Neuronal stem cell (in vitro differentiated cells): ENCODE measurements at regions not wholly inside any gene's neighbourhood (a gene's known extent, or its start where the extent isn't known, plus 50 kb on each side); places are given as distances from the start of the nearest gene placed in this dataset.

Source experiments
- DNase-seq: peaks from one replicate; pipeline ENCODE4 v3.0.0-alpha.2; 2013; ENCODE audit warnings: low spot score
- H2AFZ ChIP-seq: one replicate; pipeline ENCODE4 v1.6.1; 2013; ENCODE audit warnings: mild to moderate bottlenecking, low read length, inconsistent platforms
- H2AK5ac ChIP-seq: 2 replicates; pipeline ENCODE4 v1.6.1; 2013; ENCODE audit warnings: low read depth, mild to moderate bottlenecking, inconsistent platforms, low read length, moderate library complexity, mixed read lengths
- H2BK120ac ChIP-seq: 2 replicates; pipeline ENCODE4 v1.6.1; 2013; ENCODE audit warnings: low read depth, mild to moderate bottlenecking, inconsistent platforms, low read length, moderate library complexity, mixed read lengths
- H2BK12ac ChIP-seq: one replicate; pipeline ENCODE4 v1.6.1; 2013; ENCODE audit warnings: low read length, inconsistent platforms
- H2BK15ac ChIP-seq: 2 replicates; pipeline ENCODE4 v1.6.1; 2013; ENCODE audit warnings: mild to moderate bottlenecking, low read length, inconsistent platforms, mixed read lengths
- H2BK5ac ChIP-seq: one replicate; pipeline ENCODE4 v1.6.1; 2013; ENCODE audit warnings: inconsistent platforms, mild to moderate bottlenecking, low read length, moderate library complexity
- H3K14ac ChIP-seq: one replicate; pipeline ENCODE4 v1.6.1; 2013; ENCODE audit warnings: low read length, inconsistent platforms
- H3K18ac ChIP-seq: 2 replicates; pipeline ENCODE4 v1.6.1; 2013; ENCODE audit warnings: low read length, inconsistent platforms
- H3K23ac ChIP-seq: 2 replicates; pipeline ENCODE4 v1.6.1; 2013; ENCODE audit warnings: low read depth, mild to moderate bottlenecking, mixed read lengths, low read length, inconsistent platforms; ENCODE audit not compliant: poor library complexity
- H3K27ac ChIP-seq: replicated peaks from 3 replicates; pipeline ENCODE4 v1.5.1; 2013; ENCODE audit warnings: low read length, inconsistent platforms
- H3K27me3 ChIP-seq, 3 experiments: 2 replicates each; pipeline ENCODE4 v1.6.1; 2013; ENCODE audit warnings: low read length in 3 of 3, mild to moderate bottlenecking in 2 of 3, inconsistent platforms in 1 of 3, low read depth in 1 of 3, mixed read lengths in 1 of 3, moderate library complexity in 1 of 3; ENCODE audit not compliant: control insufficient read depth in 3 of 3, insufficient read depth in 3 of 3
- H3K36me3 ChIP-seq, 2 donors: replicated peaks in 1 of 2; 2 replicates each; pipeline ENCODE4 v1.6.1; 2013; ENCODE audit warnings: low read length in 2 of 2; ENCODE audit not compliant: control insufficient read depth in 2 of 2, insufficient read depth in 2 of 2
- H3K4ac ChIP-seq: 2 replicates; pipeline ENCODE4 v1.6.1; 2013; ENCODE audit warnings: inconsistent platforms, mild to moderate bottlenecking, low read length, moderate library complexity
- H3K4me1 ChIP-seq, 2 donors: 1 replicate in 1 of 2; 2 replicates in 1 of 2; pipeline ENCODE4 v1.6.1; 2013; ENCODE audit warnings: low read length in 2 of 2, low read depth in 1 of 2; ENCODE audit not compliant: control insufficient read depth in 2 of 2, insufficient read depth in 1 of 2
- H3K4me2 ChIP-seq: one replicate; pipeline ENCODE4 v1.6.1; 2013; ENCODE audit warnings: mild to moderate bottlenecking, low read length, inconsistent platforms; ENCODE audit not compliant: insufficient read depth, poor library complexity, severe bottlenecking
- H3K4me3 ChIP-seq, 2 donors: 2 replicates each; pipeline ENCODE4 v1.5.1; 2013; ENCODE audit warnings: low read length in 2 of 2, mild to moderate bottlenecking in 2 of 2, inconsistent platforms in 1 of 2, moderate library complexity in 1 of 2
- H3K79me1 ChIP-seq: one replicate; pipeline ENCODE4 v1.6.1; 2013; ENCODE audit warnings: low read depth, mild to moderate bottlenecking, inconsistent platforms, low read length, moderate library complexity
- H3K9ac ChIP-seq: one replicate; pipeline ENCODE4 v1.6.1; 2013; ENCODE audit warnings: mild to moderate bottlenecking, low read depth, low read length, inconsistent platforms; ENCODE audit not compliant: poor library complexity
- H3K9me3 ChIP-seq, 2 donors: replicated peaks in 1 of 2; 2 replicates each; pipeline versions ENCODE3 to v1.6.1; 2013; ENCODE audit warnings: low read length in 2 of 2, mild to moderate bottlenecking in 2 of 2, inconsistent platforms in 1 of 2, low read depth in 1 of 2, mixed read lengths in 1 of 2, moderate library complexity in 1 of 2; ENCODE audit not compliant: control insufficient read depth in 2 of 2, insufficient read depth in 1 of 2
- H4K8ac ChIP-seq: one replicate; pipeline ENCODE4 v1.6.1; 2013; ENCODE audit warnings: low read depth, mild to moderate bottlenecking, inconsistent platforms, low read length, moderate library complexity
- H4K91ac ChIP-seq: one replicate; pipeline ENCODE4 v1.6.1; 2013; ENCODE audit warnings: low read length, low read depth, mild to moderate bottlenecking, inconsistent platforms; ENCODE audit not compliant: poor library complexity
- WGBS, 2 donors: extraction: QIAGEN DNeasy Blood & Tissue Kit; methylation state at CpG; one replicate each; pipeline ENCODE4 v1.1.7; 2013; ENCODE audit warnings: missing lambda C conversion rate in 2 of 2, mixed read lengths in 1 of 2; ENCODE audit not compliant: insufficient read length in 2 of 2, insufficient replicate concordance in 1 of 2; ENCODE audit errors: extremely low coverage in 2 of 2; 5-methylcytosine and 5-hydroxymethylcytosine counted together

- peaks cover 0 to 6% (median 0%) of the 10 kb centered on the region in 3 experiments for H3K27me3 ChIP-seq
- no CpG with 5 or more reads among the region's 3 CpGs for WGBS, 2 donors
Measured at GRCh38 chr2:151176661-151177060, 85.0 kb downstream of the RBM43 start.

GRCh38 chr2:151175864-151176263 is 85.8 kb downstream of the RBM43 start:
- H2BK5ac ChIP-seq, result no peak overlapping the region
- no peak overlapping the region for H3K4me3 ChIP-seq
- H3K79me1 ChIP-seq, result no peaks in the 10 kb centered on the region
- no peak overlapping the region for H2AK5ac ChIP-seq
- DNase-seq, result no peak
- H4K8ac ChIP-seq, result no peak overlapping the region
- no peak overlapping the region for H3K18ac ChIP-seq
- H2AFZ ChIP-seq, result no peak overlapping the region
- H3K4ac ChIP-seq, result no peak overlapping the region
- H2BK12ac ChIP-seq, result no peak overlapping the region
- H2BK15ac ChIP-seq, result no peak overlapping the region
- H2BK120ac ChIP-seq, result no peak overlapping the region
- no peaks in the 10 kb centered on the region for H3K36me3 ChIP-seq
- H4K91ac ChIP-seq, result no peak overlapping the region
- H3K14ac ChIP-seq, result no peak overlapping the region
- no peak overlapping the region for H3K4me2 ChIP-seq
- no peak overlapping the region for H3K27ac ChIP-seq
- no peaks in the 10 kb centered on the region for H3K9me3 ChIP-seq
- peaks cover 0 to 6% (median 0%) of the 10 kb centered on the region in 3 experiments for H3K27me3 ChIP-seq
- peaks cover 0 to 3% of the 10 kb centered on the region in 2 donors for H3K4me1 ChIP-seq
- no CpG with 5 or more reads among the region's 5 CpGs for WGBS, 2 donors
- H3K23ac ChIP-seq, result no peak overlapping the region
- H3K9ac ChIP-seq, result no peak overlapping the region

More at GRCh38 chr2:151176661-151177060, 85.0 kb downstream of the RBM43 start:
- Histone ChIP-seq H3K79me1 (no peaks in the 10 kb centered on the region), H3K23ac (no peak overlapping the region), H4K91ac (no peak overlapping the region), H3K9me3 (no peaks in the 10 kb centered on the region), H3K4ac (no peak overlapping the region), H3K9ac (no peak overlapping the region), H2AK5ac (no peak overlapping the region), H2BK5ac (no peak overlapping the region), H3K18ac (no peak overlapping the region), H3K27ac (no peak overlapping the region), H4K8ac (no peak overlapping the region), H2BK120ac (no peak overlapping the region), H2AFZ (no peak overlapping the region), H3K36me3 (no peaks in the 10 kb centered on the region), H3K4me1 (peaks cover 0 to 3% of the 10 kb centered on the region in 2 donors), H3K4me2 (no peak overlapping the region), H2BK15ac (no peak overlapping the region), H3K4me3 (no peak overlapping the region), H3K14ac (no peak overlapping the region), H2BK12ac (no peak overlapping the region)
- DNase-seq, result no peak

- Histone ChIP-seq H3K36me3 (no peaks in the 10 kb centered on the region), H3K4me2 (no peak overlapping the region), H3K18ac (no peak overlapping the region), H2BK120ac (no peak overlapping the region), H3K27ac (no peak overlapping the region), H2BK12ac (no peak overlapping the region), H2BK5ac (no peak overlapping the region), H3K79me1 (no peaks in the 10 kb centered on the region), H4K91ac (no peak overlapping the region), H3K4me3 (no peak overlapping the region), H4K8ac (no peak overlapping the region), H3K4me1 (peaks cover 0 to 3% of the 10 kb centered on the region in 2 donors), H3K14ac (no peak overlapping the region), H3K9ac (no peak overlapping the region), H2AK5ac (no peak overlapping the region), H3K27me3 (peaks cover 0 to 6% (median 0%) of the 10 kb centered on the region in 3 experiments), H2AFZ (no peak overlapping the region), H2BK15ac (no peak overlapping the region), H3K9me3 (no peaks in the 10 kb centered on the region), H3K4ac (no peak overlapping the region), H3K23ac (no peak overlapping the region)
- no CpG with 5 or more reads among the region's 2 CpGs for WGBS, 2 donors
- DNase-seq, result no peak
Measured at GRCh38 chr2:151174127-151174526, 87.5 kb downstream of the RBM43 start.

- H2BK120ac ChIP-seq, result no peak overlapping the region
- no peak overlapping the region for H4K91ac ChIP-seq
- H3K9ac ChIP-seq, result no peak overlapping the region
- H2BK5ac ChIP-seq, result no peak overlapping the region
- H3K14ac ChIP-seq, result no peak overlapping the region
- H3K4ac ChIP-seq, result no peak overlapping the region
- peaks cover 0 to 1% of the 10 kb centered on the region in 2 donors for H3K4me1 ChIP-seq
- H3K4me2 ChIP-seq, result no peak overlapping the region
- H3K79me1 ChIP-seq, result no peaks in the 10 kb centered on the region
- H3K9me3 ChIP-seq, result no peaks in the 10 kb centered on the region
- no peak overlapping the region for H3K23ac ChIP-seq
- no peaks in the 10 kb centered on the region for H3K36me3 ChIP-seq
- H2AFZ ChIP-seq, result no peak overlapping the region
- no peak overlapping the region for H3K18ac ChIP-seq
- no peak overlapping the region for H2BK15ac ChIP-seq
- no peak overlapping the region for H2BK12ac ChIP-seq
- no CpG with 5 or more reads among the region's 2 CpGs for WGBS, 2 donors
- no peak overlapping the region for H3K4me3 ChIP-seq
- peaks cover 0 to 6% (median 0%) of the 10 kb centered on the region in 3 experiments for H3K27me3 ChIP-seq
- no peak overlapping the region for H3K27ac ChIP-seq
- DNase-seq, result no peak
- H4K8ac ChIP-seq, result no peak overlapping the region
- H2AK5ac ChIP-seq, result no peak overlapping the region
Measured at GRCh38 chr2:151171186-151171585, 90.5 kb downstream of the RBM43 start.
